CD14-positive monocyte (primary cell): ENCODE measurements at regions not wholly inside any gene's neighbourhood (a gene's known extent, or its start where the extent isn't known, plus 50 kb on each side); places are given as distances from the start of the nearest gene placed in this dataset.

Experiments
- DNase-seq, 3 donors: peaks; one replicate each; pipeline ENCODE4 v3.0.0-alpha.2; 2011 to 2022
- H2AFZ ChIP-seq: 2 replicates; pipeline ENCODE4 v1.6.0; 2012; ENCODE audit warnings: mild to moderate bottlenecking, low read depth, low read length, inconsistent platforms; ENCODE audit not compliant: insufficient read depth, poor library complexity, severe bottlenecking
- H3K27ac ChIP-seq, 2 donors: 1 replicate in 1 of 2; 2 replicates in 1 of 2; pipeline ENCODE4 v1.5.1; 2012 to 2013; ENCODE audit warnings: low read length in 2 of 2, control low read depth in 1 of 2, inconsistent platforms in 1 of 2, low read depth in 1 of 2, mild to moderate bottlenecking in 1 of 2
- H3K27me3 ChIP-seq, 2 donors: one replicate each; pipeline versions ENCODE4 v1.6.0 to v1.6.1; 2011 to 2013; ENCODE audit warnings: low read length in 2 of 2; ENCODE audit not compliant: control insufficient read depth in 2 of 2, insufficient read depth in 2 of 2
- H3K36me3 ChIP-seq, 2 donors: replicated peaks in 1 of 2; 1 replicate in 1 of 2; 2 replicates in 1 of 2; pipeline versions ENCODE4 v1.5.1 to v1.6.1; 2012 to 2013; ENCODE audit warnings: low read length in 2 of 2, control low read depth in 1 of 2, inconsistent platforms in 1 of 2, mild to moderate bottlenecking in 1 of 2; ENCODE audit not compliant: insufficient read depth in 2 of 2, control insufficient read depth in 1 of 2
- H3K4me1 ChIP-seq, 2 donors: 1 replicate in 1 of 2; 2 replicates in 1 of 2; pipeline versions ENCODE4 v1.5.1 to v1.6.1; 2012 to 2013; ENCODE audit warnings: low read length in 2 of 2, control low read depth in 1 of 2, inconsistent platforms in 1 of 2, mild to moderate bottlenecking in 1 of 2, moderate library complexity in 1 of 2; ENCODE audit not compliant: insufficient read depth in 2 of 2, control insufficient read depth in 1 of 2
- H3K4me2 ChIP-seq: replicated peaks from 2 replicates; pipeline ENCODE3; 2012; ENCODE audit warnings: low read length, moderate library complexity, mild to moderate bottlenecking; ENCODE audit not compliant: poor library complexity, severe bottlenecking; ENCODE audit errors: extremely low read depth
- H3K4me3 ChIP-seq, 3 experiments: fragments of 200-600 bp in 1 of 3; sonication (generic) in 1 of 3; replicated peaks in 1 of 3; 1 replicate in 2 of 3; 2 replicates in 1 of 3; pipeline ENCODE4 v1.5.1; 2011 to 2013; ENCODE audit warnings: low read length in 3 of 3, mild to moderate bottlenecking in 3 of 3, control low read depth in 2 of 3, low read depth in 2 of 3, inconsistent platforms in 1 of 3, moderate library complexity in 1 of 3
- H3K79me2 ChIP-seq: 2 replicates; pipeline ENCODE4 v1.6.0; 2012; ENCODE audit warnings: mild to moderate bottlenecking, control low read depth, inconsistent platforms, low read length, moderate library complexity; ENCODE audit not compliant: insufficient read depth
- H3K9ac ChIP-seq: 2 replicates; pipeline ENCODE4 v1.6.0; 2017; ENCODE audit warnings: low read length, mild to moderate bottlenecking; ENCODE audit not compliant: insufficient read depth, poor library complexity, severe bottlenecking
- H3K9me3 ChIP-seq, 2 donors: replicated peaks in 1 of 2; 1 replicate in 1 of 2; 2 replicates in 1 of 2; pipeline versions ENCODE4 v1.5.1 to v1.6.1; 2012 to 2013; ENCODE audit warnings: low read length in 2 of 2, control low read depth in 1 of 2; ENCODE audit not compliant: control insufficient read depth in 1 of 2, insufficient read depth in 1 of 2
- H4K20me1 ChIP-seq: 2 replicates; pipeline ENCODE4 v1.6.0; 2012; ENCODE audit warnings: mild to moderate bottlenecking, low read length, control low read depth, moderate library complexity; ENCODE audit not compliant: insufficient read depth
- H3K27ac Mint-ChIP-seq, 7 donors: one replicate each; pipeline ENCODE4 v1.8.0; 2020; ENCODE audit warnings: mild to moderate bottlenecking in 7 of 7, mixed read lengths in 7 of 7, moderate library complexity in 6 of 7, inconsistent platforms in 2 of 7
- H3K27me3 Mint-ChIP-seq, 3 donors: one replicate each; pipeline ENCODE4 v1.8.0; 2021 to 2022; ENCODE audit warnings: low read depth in 3 of 3, mild to moderate bottlenecking in 3 of 3, mixed read lengths in 3 of 3, moderate library complexity in 3 of 3, inconsistent platforms in 1 of 3
- H3K36me3 Mint-ChIP-seq, 2 donors: one replicate each; pipeline ENCODE4 v1.8.0; 2020; ENCODE audit warnings: mixed read lengths in 2 of 2, inconsistent platforms in 1 of 2, mild to moderate bottlenecking in 1 of 2
- H3K4me1 Mint-ChIP-seq: one replicate; pipeline ENCODE4 v1.8.0; 2020; ENCODE audit warnings: mild to moderate bottlenecking, mixed read lengths
- H3K4me3 Mint-ChIP-seq, 2 donors: one replicate each; pipeline ENCODE4 v1.8.0; 2020; ENCODE audit warnings: mild to moderate bottlenecking in 2 of 2, mixed read lengths in 2 of 2, moderate library complexity in 1 of 2
- H3K9me3 Mint-ChIP-seq, 7 donors: one replicate each; pipeline ENCODE4 v1.8.0; 2020 to 2022; ENCODE audit warnings: mixed read lengths in 7 of 7, mild to moderate bottlenecking in 6 of 7, moderate library complexity in 6 of 7, inconsistent platforms in 2 of 7
- WGBS: methylation state at CpG from one replicate; pipeline ENCODE4 v1.1.5; 2013; ENCODE audit warnings: missing lambda C conversion rate; ENCODE audit not compliant: insufficient coverage; 5-methylcytosine and 5-hydroxymethylcytosine counted together
- intact Hi-C, 2 donors: fragments of 100-400 bp; cut with micrococcal nuclease; formaldehyde crosslinking; loops; one replicate each; pipeline versions ENCODE4 v1.15.0 to v1.15.1; 2023
- TF ChIP-seq, protein P1 (sequence below): fragments of 200-600 bp; IDR thresholded peaks from one replicate; pipeline ENCODE4 v1.8.0; 2022; ENCODE audit warnings: antibody characterized with exemption, mild to moderate bottlenecking

DNA sequence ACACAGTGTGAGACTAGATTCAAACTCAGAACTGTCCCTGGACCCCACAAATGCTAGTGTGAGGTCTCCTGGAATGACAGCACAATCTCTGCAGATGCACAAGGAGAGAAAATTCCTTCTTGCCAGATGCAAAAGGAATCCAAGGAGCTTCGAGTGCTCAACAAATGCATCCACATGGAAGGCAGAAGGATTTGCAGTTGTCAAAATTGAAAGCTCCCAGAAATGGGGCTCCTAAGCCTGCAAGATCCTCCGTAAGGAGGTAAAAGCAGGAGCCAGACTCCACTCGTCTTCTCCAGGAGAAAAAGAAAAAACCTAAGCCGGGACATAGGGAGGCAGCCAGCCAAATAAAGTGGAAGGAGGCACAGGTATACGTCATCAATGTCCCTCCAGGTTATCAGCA, 355.0 kb upstream of the KLHL29 start:
- Histone ChIP-seq H3K27me3 (no peaks in the 10 kb centered on the region), H3K4me1 (no peaks in the 10 kb centered on the region), H3K27ac (no peak overlapping the region), H4K20me1 (no peaks in the 10 kb centered on the region), H3K79me2 (no peaks in the 10 kb centered on the region), H2AFZ (no peak overlapping the region), H3K4me3 (no peak overlapping the region), H3K4me2 (no peak overlapping the region), H3K9ac (no peak overlapping the region), H3K9me3 (no peaks in the 10 kb centered on the region), H3K36me3 (no peaks in the 10 kb centered on the region)
- Mint-ChIP-seq H3K4me3 (no peak overlapping the region), H3K4me1 (no peaks in the 10 kb centered on the region), H3K9me3 (peaks cover 0 to 7% (median 2%) of the 10 kb centered on the region in 7 donors), H3K36me3 (no peaks in the 10 kb centered on the region), H3K27me3 (peaks cover 0 to 4% (median 1%) of the 10 kb centered on the region in 3 donors), H3K27ac (no peak overlapping the region)
- DNase-seq = no peak
- TF ChIP-seq, protein P1, sequence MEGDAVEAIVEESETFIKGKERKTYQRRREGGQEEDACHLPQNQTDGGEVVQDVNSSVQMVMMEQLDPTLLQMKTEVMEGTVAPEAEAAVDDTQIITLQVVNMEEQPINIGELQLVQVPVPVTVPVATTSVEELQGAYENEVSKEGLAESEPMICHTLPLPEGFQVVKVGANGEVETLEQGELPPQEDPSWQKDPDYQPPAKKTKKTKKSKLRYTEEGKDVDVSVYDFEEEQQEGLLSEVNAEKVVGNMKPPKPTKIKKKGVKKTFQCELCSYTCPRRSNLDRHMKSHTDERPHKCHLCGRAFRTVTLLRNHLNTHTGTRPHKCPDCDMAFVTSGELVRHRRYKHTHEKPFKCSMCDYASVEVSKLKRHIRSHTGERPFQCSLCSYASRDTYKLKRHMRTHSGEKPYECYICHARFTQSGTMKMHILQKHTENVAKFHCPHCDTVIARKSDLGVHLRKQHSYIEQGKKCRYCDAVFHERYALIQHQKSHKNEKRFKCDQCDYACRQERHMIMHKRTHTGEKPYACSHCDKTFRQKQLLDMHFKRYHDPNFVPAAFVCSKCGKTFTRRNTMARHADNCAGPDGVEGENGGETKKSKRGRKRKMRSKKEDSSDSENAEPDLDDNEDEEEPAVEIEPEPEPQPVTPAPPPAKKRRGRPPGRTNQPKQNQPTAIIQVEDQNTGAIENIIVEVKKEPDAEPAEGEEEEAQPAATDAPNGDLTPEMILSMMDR = no peak
- intact Hi-C loops = no loop called here
- WGBS = 83% methylated on average over 3 of the region's 5 CpGs

DNA sequence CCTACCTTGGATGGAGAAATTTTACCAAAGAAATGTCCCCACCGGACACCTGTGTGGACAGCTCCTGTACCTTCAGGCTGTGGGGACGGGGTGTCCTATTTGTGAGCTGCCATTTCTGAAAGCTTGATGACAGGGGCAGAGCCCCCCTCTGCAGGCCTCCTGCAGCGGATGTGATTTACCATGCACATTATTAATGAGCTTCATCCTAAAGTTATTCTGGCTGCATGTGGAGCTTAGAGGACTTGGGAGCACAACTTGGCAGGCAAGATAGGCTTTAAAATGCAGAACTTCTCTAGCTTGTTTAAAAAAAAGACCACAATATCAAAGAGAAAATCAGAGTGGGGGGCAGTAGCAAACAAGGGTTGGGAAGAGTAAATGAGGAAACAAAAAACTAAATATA, 350.0 kb upstream of the KLHL29 start:
- H3K27ac Mint-ChIP-seq = no peak overlapping the region
- intact Hi-C loops = no loop called here
- no peak overlapping the region for H3K27ac ChIP-seq
- H3K36me3 Mint-ChIP-seq = no peaks in the 10 kb centered on the region
- H3K4me3 ChIP-seq = no peak overlapping the region
- 40% methylated on average over 1 of the region's 3 CpGs for WGBS
- no peak overlapping the region for H3K4me2 ChIP-seq
- H3K27me3 Mint-ChIP-seq = peaks cover 0 to 5% (median 1%) of the 10 kb centered on the region in 3 donors
- H2AFZ ChIP-seq = no peak overlapping the region
- H3K27me3 ChIP-seq = no peaks in the 10 kb centered on the region
- H3K9ac ChIP-seq = no peak overlapping the region
- H3K4me3 Mint-ChIP-seq = no peak overlapping the region
- no peaks in the 10 kb centered on the region for H3K4me1 Mint-ChIP-seq
- H4K20me1 ChIP-seq = no peaks in the 10 kb centered on the region
- no peak for DNase-seq
- H3K79me2 ChIP-seq = no peaks in the 10 kb centered on the region
- peaks cover 0 to 14% (median 2%) of the 10 kb centered on the region in 7 donors for H3K9me3 Mint-ChIP-seq
- no peaks in the 10 kb centered on the region for H3K36me3 ChIP-seq
- no peaks in the 10 kb centered on the region for H3K4me1 ChIP-seq
- no peaks in the 10 kb centered on the region for H3K9me3 ChIP-seq
- TF ChIP-seq, protein P1 = no peak
